ENCODE measurements at regions not wholly inside any gene's neighbourhood (a gene's known extent, or its start where the extent isn't known, plus 50 kb on each side); places are given as distances from the start of the nearest gene placed in this dataset.
A peak's percentile ranks its signal among the peaks of the same experiment; 100 is the strongest.

DNA sequence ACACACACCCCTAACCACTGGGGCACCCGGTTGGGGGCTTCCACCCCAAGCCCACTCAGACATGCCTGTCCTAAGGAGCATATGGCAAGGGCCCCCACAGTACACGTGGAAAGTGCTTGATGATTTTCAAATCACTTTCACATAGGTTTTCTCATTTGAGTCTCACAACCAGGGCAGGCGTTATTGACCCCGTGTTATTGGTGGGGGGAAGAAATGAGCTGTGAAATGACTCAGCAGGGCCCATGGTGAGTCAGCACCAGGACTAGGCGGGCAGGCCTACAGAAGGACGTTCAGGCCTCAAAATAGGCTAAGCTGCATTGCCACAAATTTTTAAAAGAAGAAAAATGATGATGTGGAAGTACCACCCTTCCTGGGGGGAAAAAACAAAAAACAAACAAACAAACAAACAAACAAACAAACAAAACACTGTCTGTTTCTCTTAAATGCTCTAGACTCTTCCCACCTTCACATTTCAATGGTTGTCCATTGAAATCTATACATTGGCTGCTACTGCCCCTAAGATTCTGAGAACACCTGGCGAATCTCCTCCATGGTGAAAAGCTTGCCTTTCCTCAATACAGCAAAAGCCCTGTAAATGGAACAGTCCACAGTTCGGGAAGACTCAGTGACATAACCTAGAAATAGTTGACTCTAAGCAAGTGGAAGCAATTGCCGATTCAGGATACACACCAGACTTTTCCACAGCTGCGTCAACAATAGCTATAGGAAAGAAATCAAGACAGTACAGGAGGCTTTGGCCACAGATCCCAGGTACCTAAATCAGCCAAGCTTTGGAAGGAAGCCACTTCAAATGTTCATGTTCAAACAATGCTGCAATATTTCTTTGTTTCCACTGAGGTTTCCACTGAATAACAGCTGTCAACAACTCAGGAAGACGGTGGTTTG lies 234.7 kb downstream of the TOMM20 start (continued):
- TF ChIP-seq, protein P1, sequence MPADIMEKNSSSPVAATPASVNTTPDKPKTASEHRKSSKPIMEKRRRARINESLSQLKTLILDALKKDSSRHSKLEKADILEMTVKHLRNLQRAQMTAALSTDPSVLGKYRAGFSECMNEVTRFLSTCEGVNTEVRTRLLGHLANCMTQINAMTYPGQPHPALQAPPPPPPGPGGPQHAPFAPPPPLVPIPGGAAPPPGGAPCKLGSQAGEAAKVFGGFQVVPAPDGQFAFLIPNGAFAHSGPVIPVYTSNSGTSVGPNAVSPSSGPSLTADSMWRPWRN (IDR thresholded peaks at IDR 0.05; ENCODE audit: low read depth): no peak
- TF ChIP-seq CBFA2T3 (IDR thresholded peaks at IDR 0.05) (0 out of 2 replicates have a peak, but pooled peaks have one; percentile 6), SMARCA4 (IDR thresholded peaks at IDR 0.05) (peak; percentile 61; the same call in 1 of the 2 replicates), NFRKB (IDR thresholded peaks at IDR 0.05; ENCODE audit: low read depth) (peak; percentile 81), HIVEP1 (CRISPR knock-in tag; IDR thresholded peaks at IDR 0.05) (peak; percentile 48; the same call in 1 of the 2 replicates), CBFB (CRISPR knock-in tag; IDR thresholded peaks at IDR 0.05) (no peak), ZKSCAN3 (CRISPR knock-in tag; IDR thresholded peaks at IDR 0.05) (peak; percentile 9; the same call in 1 of the 2 replicates), ETV6 (IDR thresholded peaks at IDR 0.05; ENCODE audit: borderline replicate concordance in 1 of 2, low read depth in 2 of 2, low read length in 1 of 2) (no peak), ETV6 (CRISPR knock-in tag; IDR thresholded peaks at IDR 0.05; ENCODE audit: borderline replicate concordance) (no peak), MAFK (IDR thresholded peaks at IDR 0.05; ENCODE audit: low read length) (peak; percentile 82), ZBTB17 (CRISPR knock-in tag; IDR thresholded peaks at IDR 0.05) (peak; percentile 73), SMAD4 (CRISPR knock-in tag; conservative IDR thresholded peaks at IDR 0.05) (peak; percentile 85), HNRNPLL (IDR thresholded peaks at IDR 0.05; ENCODE audit: low read depth, low read length, poor library complexity, severe bottlenecking) (no peak), ZNF23 (CRISPR knock-in tag; IDR thresholded peaks at IDR 0.05) (peak; percentile 64), JUND (IDR thresholded peaks at IDR 0.05; ENCODE audit: borderline replicate concordance, low read depth, low read length) (peak; percentile 86), JUND (tag; IDR thresholded peaks at IDR 0.05; ENCODE audit: borderline replicate concordance, low read depth, low read length) (peak; percentile 85; the same call in 2 of the 3 replicates), SMC3 (conservative IDR thresholded peaks at IDR 0.05; ENCODE audit: insufficient read depth, low read depth, low read length) (0 out of 2 replicates have a peak, but pooled peaks have one; percentile 4), ZNF133 (CRISPR knock-in tag; IDR thresholded peaks at IDR 0.05) (0 out of 2 replicates have a peak, but pooled peaks have one; percentile 41), RBFOX2 (IDR thresholded peaks at IDR 0.05; ENCODE audit: low read depth, low read length) (0 out of 2 replicates have a peak, but pooled peaks have one; percentile 17)
- TF ChIP-seq, protein P2, sequence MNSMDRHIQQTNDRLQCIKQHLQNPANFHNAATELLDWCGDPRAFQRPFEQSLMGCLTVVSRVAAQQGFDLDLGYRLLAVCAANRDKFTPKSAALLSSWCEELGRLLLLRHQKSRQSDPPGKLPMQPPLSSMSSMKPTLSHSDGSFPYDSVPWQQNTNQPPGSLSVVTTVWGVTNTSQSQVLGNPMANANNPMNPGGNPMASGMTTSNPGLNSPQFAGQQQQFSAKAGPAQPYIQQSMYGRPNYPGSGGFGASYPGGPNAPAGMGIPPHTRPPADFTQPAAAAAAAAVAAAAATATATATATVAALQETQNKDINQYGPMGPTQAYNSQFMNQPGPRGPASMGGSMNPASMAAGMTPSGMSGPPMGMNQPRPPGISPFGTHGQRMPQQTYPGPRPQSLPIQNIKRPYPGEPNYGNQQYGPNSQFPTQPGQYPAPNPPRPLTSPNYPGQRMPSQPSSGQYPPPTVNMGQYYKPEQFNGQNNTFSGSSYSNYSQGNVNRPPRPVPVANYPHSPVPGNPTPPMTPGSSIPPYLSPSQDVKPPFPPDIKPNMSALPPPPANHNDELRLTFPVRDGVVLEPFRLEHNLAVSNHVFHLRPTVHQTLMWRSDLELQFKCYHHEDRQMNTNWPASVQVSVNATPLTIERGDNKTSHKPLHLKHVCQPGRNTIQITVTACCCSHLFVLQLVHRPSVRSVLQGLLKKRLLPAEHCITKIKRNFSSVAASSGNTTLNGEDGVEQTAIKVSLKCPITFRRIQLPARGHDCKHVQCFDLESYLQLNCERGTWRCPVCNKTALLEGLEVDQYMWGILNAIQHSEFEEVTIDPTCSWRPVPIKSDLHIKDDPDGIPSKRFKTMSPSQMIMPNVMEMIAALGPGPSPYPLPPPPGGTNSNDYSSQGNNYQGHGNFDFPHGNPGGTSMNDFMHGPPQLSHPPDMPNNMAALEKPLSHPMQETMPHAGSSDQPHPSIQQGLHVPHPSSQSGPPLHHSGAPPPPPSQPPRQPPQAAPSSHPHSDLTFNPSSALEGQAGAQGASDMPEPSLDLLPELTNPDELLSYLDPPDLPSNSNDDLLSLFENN (IDR thresholded peaks at IDR 0.05; ENCODE audit: low read depth in 2 of 2, low read length in 2 of 2): no peak
- TF ChIP-seq, protein P3, sequence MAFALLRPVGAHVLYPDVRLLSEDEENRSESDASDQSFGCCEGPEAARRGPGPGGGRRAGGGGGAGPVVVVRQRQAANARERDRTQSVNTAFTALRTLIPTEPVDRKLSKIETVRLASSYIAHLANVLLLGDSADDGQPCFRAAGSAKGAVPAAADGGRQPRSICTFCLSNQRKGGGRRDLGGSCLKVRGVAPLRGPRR (CRISPR knock-in tag; IDR thresholded peaks at IDR 0.05): peak; percentile 71; the same call in 1 of the 2 replicates
- TF ChIP-seq, protein P4, sequence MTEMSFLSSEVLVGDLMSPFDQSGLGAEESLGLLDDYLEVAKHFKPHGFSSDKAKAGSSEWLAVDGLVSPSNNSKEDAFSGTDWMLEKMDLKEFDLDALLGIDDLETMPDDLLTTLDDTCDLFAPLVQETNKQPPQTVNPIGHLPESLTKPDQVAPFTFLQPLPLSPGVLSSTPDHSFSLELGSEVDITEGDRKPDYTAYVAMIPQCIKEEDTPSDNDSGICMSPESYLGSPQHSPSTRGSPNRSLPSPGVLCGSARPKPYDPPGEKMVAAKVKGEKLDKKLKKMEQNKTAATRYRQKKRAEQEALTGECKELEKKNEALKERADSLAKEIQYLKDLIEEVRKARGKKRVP (CRISPR knock-in tag; IDR thresholded peaks at IDR 0.05): peak; percentile 77; the same call in 1 of the 2 replicates

All from K562 (cell line).